Neural progenitor cell (in vitro differentiated cells): ENCODE measurements at regions not wholly inside any gene's neighbourhood (a gene's known extent, or its start where the extent isn't known, plus 50 kb on each side); places are given as distances from the start of the nearest gene placed in this dataset.

Source experiments
- DNase-seq: peaks from one replicate; pipeline ENCODE4 v3.0.0-alpha.2; 2016; ENCODE audit warnings: low spot score
- H2AFZ ChIP-seq: fragments of 200-600 bp; sonication (generic); replicated peaks from 2 replicates; pipeline ENCODE4 v1.6.1; 2016; ENCODE audit warnings: antibody characterized with exemption
- H3F3A ChIP-seq: fragments of 200-600 bp; sonication (generic); 2 replicates; pipeline ENCODE4 v1.6.1; 2016; ENCODE audit warnings: antibody characterized with exemption, low read depth
- H3K27ac ChIP-seq: fragments of 200-600 bp; sonication (generic); 2 replicates; pipeline ENCODE4 v1.5.1; 2016; ENCODE audit warnings: mild to moderate bottlenecking
- H3K27me3 ChIP-seq: fragments of 200-600 bp; sonication (generic); 2 replicates; pipeline ENCODE4 v1.6.1; 2016; ENCODE audit warnings: mild to moderate bottlenecking, moderate library complexity
- H3K36me3 ChIP-seq: fragments of 200-600 bp; sonication (generic); 2 replicates; pipeline ENCODE4 v1.5.1; 2016
- H3K4me1 ChIP-seq: fragments of 200-600 bp; sonication (generic); 2 replicates; pipeline ENCODE4 v1.6.1; 2016; ENCODE audit warnings: mixed run types
- H3K4me2 ChIP-seq: fragments of 200-600 bp; sonication (generic); 2 replicates; pipeline ENCODE4 v1.6.1; 2016
- H3K4me3 ChIP-seq: fragments of 200-600 bp; sonication (generic); 2 replicates; pipeline ENCODE4 v1.5.1; 2016
- H3K79me2 ChIP-seq: fragments of 200-600 bp; sonication (generic); 2 replicates; pipeline ENCODE4 v1.6.1; 2016; ENCODE audit warnings: low read depth
- H3K9ac ChIP-seq: fragments of 200-600 bp; sonication (generic); 2 replicates; pipeline ENCODE4 v1.6.1; 2016
- H3K9me3 ChIP-seq: fragments of 200-600 bp; sonication (generic); 2 replicates; pipeline ENCODE4 v1.5.1; 2016; ENCODE audit warnings: low read depth
- H4K20me1 ChIP-seq: fragments of 200-600 bp; sonication (generic); 2 replicates; pipeline ENCODE4 v1.6.1; 2016; ENCODE audit warnings: low read depth
- H3K27ac Mint-ChIP-seq: 3 replicates; pipeline ENCODE4 v1.8.0; 2021; ENCODE audit warnings: mixed read lengths
- H3K27me3 Mint-ChIP-seq: 2 replicates; pipeline ENCODE4 v1.8.0; 2022; ENCODE audit warnings: low read depth, mild to moderate bottlenecking, inconsistent platforms, moderate library complexity, mixed read lengths; ENCODE audit not compliant: insufficient read depth
- H3K36me3 Mint-ChIP-seq: 3 replicates; pipeline ENCODE4 v1.8.0; 2021; ENCODE audit warnings: mixed read lengths
- H3K4me1 Mint-ChIP-seq: 3 replicates; pipeline ENCODE4 v1.8.0; 2021; ENCODE audit warnings: mixed read lengths
- H3K4me3 Mint-ChIP-seq: 3 replicates; pipeline ENCODE4 v1.8.0; 2021; ENCODE audit warnings: mild to moderate bottlenecking, moderate library complexity, mixed read lengths
- H3K9me3 Mint-ChIP-seq: 3 replicates; pipeline ENCODE4 v1.8.0; 2020; ENCODE audit warnings: mixed read lengths
- CTCF ChIP-seq: fragments of 200-600 bp; sonication (generic); IDR thresholded peaks from 2 replicates; pipeline ENCODE4 v1.5.1; 2017; ENCODE audit warnings: antibody characterized with exemption, mild to moderate bottlenecking
- EZH2 ChIP-seq: fragments of 200-600 bp; sonication (generic); IDR thresholded peaks from 2 replicates; pipeline ENCODE4 v1.6.1; 2017; ENCODE audit warnings: antibody characterized with exemption, mild to moderate bottlenecking, moderate library complexity
- EZH2phosphoT487 ChIP-seq: fragments of 200-600 bp; sonication (generic); IDR thresholded peaks from 2 replicates; pipeline ENCODE4 v1.6.1; 2017; ENCODE audit warnings: antibody characterized with exemption

GRCh38 chr12:105861227-105861626 lies 277.5 kb downstream of the NUAK1 start:
- DNase-seq = no peak
- H3K36me3 Mint-ChIP-seq = no peaks in the 10 kb centered on the region
- no peak overlapping the region for H3K27ac Mint-ChIP-seq
- H3K79me2 ChIP-seq = no peaks in the 10 kb centered on the region
- peaks cover 14% of the 10 kb centered on the region for H3K9me3 Mint-ChIP-seq
- H3K27ac ChIP-seq = no peak overlapping the region
- H4K20me1 ChIP-seq = no peaks in the 10 kb centered on the region
- no peak overlapping the region for H3K4me3 ChIP-seq
- peaks cover 5% of the 10 kb centered on the region for H3K4me1 ChIP-seq
- H2AFZ ChIP-seq = no peak overlapping the region
- no peaks in the 10 kb centered on the region for H3K9me3 ChIP-seq
- no peak overlapping the region for H3K9ac ChIP-seq
- no peak overlapping the region for H3K4me2 ChIP-seq
- no peaks in the 10 kb centered on the region for H3K36me3 ChIP-seq
- H3K4me1 Mint-ChIP-seq = peaks cover 7% of the 10 kb centered on the region
- no peak overlapping the region for H3K4me3 Mint-ChIP-seq
- no peak for TF ChIP-seq EZH2phosphoT487
- no peak for TF ChIP-seq CTCF
- TF ChIP-seq EZH2 = no peak
- H3K27me3 ChIP-seq = no peaks in the 10 kb centered on the region
- peaks cover 19% of the 10 kb centered on the region for H3K27me3 Mint-ChIP-seq
- H3F3A ChIP-seq = no peaks in the 10 kb centered on the region

GRCh38 chr12:105862163-105862821 lies 276.5 kb downstream of the NUAK1 start:
- Histone ChIP-seq H3K4me2 (no peak overlapping the region), H3K9ac (no peak overlapping the region), H2AFZ (no peak overlapping the region), H3K9me3 (no peaks in the 10 kb centered on the region), H3K27ac (no peak overlapping the region), H3K79me2 (no peaks in the 10 kb centered on the region), H3F3A (no peaks in the 10 kb centered on the region), H3K4me3 (no peak overlapping the region), H3K27me3 (no peaks in the 10 kb centered on the region), H4K20me1 (no peaks in the 10 kb centered on the region), H3K36me3 (no peaks in the 10 kb centered on the region), H3K4me1 (peaks cover 6% of the 10 kb centered on the region)
- peaks cover 14% of the 10 kb centered on the region for H3K9me3 Mint-ChIP-seq
- DNase-seq = no peak
- no peak overlapping the region for H3K4me3 Mint-ChIP-seq
- H3K36me3 Mint-ChIP-seq = peaks cover 3% of the 10 kb centered on the region
- peaks cover 17% of the 10 kb centered on the region for H3K27me3 Mint-ChIP-seq
- TF ChIP-seq EZH2phosphoT487 (no peak), EZH2 (no peak), CTCF (no peak)
- peaks cover 8% of the 10 kb centered on the region for H3K4me1 Mint-ChIP-seq
- no peak overlapping the region for H3K27ac Mint-ChIP-seq

GRCh38 chr12:105864316-105864715 lies 274.4 kb downstream of the NUAK1 start:
- peaks cover 8% of the 10 kb centered on the region for H3K4me1 Mint-ChIP-seq
- H3K36me3 Mint-ChIP-seq = peaks cover 4% of the 10 kb centered on the region
- Histone ChIP-seq H3K9ac (no peak overlapping the region), H3K4me2 (no peak overlapping the region), H3K9me3 (no peaks in the 10 kb centered on the region), H3K4me3 (no peak overlapping the region), H3K36me3 (no peaks in the 10 kb centered on the region), H2AFZ (no peak overlapping the region), H4K20me1 (no peaks in the 10 kb centered on the region), H3K79me2 (no peaks in the 10 kb centered on the region), H3K4me1 (peaks cover 6% of the 10 kb centered on the region), H3K27me3 (no peaks in the 10 kb centered on the region), H3F3A (no peaks in the 10 kb centered on the region), H3K27ac (no peak overlapping the region)
- no peak for TF ChIP-seq EZH2
- no peak for TF ChIP-seq EZH2phosphoT487
- no peak for TF ChIP-seq CTCF
- DNase-seq = no peak
- H3K9me3 Mint-ChIP-seq = peaks cover 18% of the 10 kb centered on the region
- no peak overlapping the region for H3K27ac Mint-ChIP-seq
- H3K27me3 Mint-ChIP-seq = peaks cover 9% of the 10 kb centered on the region
- H3K4me3 Mint-ChIP-seq = no peak overlapping the region
